GM12878 (cell line): ENCODE measurements at regions not wholly inside any gene's neighbourhood (a gene's known extent, or its start where the extent isn't known, plus 50 kb on each side); places are given as distances from the start of the nearest gene placed in this dataset.

Source experiments
- BRCA1 ChIP-seq: IDR thresholded peaks from 2 replicates; pipeline ENCODE4 v1.6.1; 2011; ENCODE audit warnings: low read depth, low read length, improper control_type of control experiment
- MYC ChIP-seq: IDR thresholded peaks from 2 replicates; pipeline ENCODE4 v1.6.1; 2011; ENCODE audit warnings: mild to moderate bottlenecking, low read length, moderate library complexity, inconsistent platforms; ENCODE audit not compliant: insufficient read depth, insufficient replicate concordance, insufficient read length, severe bottlenecking
- SMC3 ChIP-seq: IDR thresholded peaks from 2 replicates; pipeline ENCODE4 v1.6.1; 2011; ENCODE audit warnings: low read length, improper control_type of control experiment, borderline replicate concordance
- TF ChIP-seq, protein P1 (sequence below): IDR thresholded peaks from 2 replicates; pipeline ENCODE4 v1.6.1; 2012; ENCODE audit warnings: low read depth, low read length, improper control_type of control experiment

DNA sequence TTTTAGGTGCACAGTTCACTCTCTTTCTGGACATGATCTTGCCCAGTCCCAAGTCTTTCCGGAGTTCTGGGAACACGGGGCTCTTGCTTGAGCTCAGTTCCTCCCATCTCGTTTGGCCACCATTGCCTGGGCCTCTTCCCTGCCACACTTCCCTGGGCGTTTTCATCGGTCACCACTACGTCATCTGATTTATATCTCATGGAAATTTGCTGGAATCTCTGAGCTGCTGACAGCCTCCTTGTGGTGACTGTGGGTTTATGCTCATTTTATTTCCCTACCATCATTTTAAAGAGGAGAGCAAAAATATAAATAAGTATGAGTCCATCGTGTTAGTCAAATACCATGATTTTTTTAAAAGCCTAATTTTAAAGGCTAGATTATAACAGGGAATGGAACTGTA, 449.1 kb upstream of the KAZN start:
- TF ChIP-seq MYC (no peak), SMC3 (no peak), BRCA1 (no peak)
- TF ChIP-seq, protein P1, sequence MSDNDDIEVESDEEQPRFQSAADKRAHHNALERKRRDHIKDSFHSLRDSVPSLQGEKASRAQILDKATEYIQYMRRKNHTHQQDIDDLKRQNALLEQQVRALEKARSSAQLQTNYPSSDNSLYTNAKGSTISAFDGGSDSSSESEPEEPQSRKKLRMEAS: no peak
